IPS-20b (cell line): ENCODE measurements at regions not wholly inside any gene's neighbourhood (a gene's known extent, or its start where the extent isn't known, plus 50 kb on each side); places are given as distances from the start of the nearest gene placed in this dataset.
"Not testable (repeated sequence)": the region's sequence is repeated elsewhere in the genome, so short reads cannot be mapped to it uniquely, and the experiment has no call there.

Experiments
- H3K27ac ChIP-seq: one replicate; pipeline ENCODE4 v1.5.1; 2013; ENCODE audit warnings: low read length
- H3K27me3 ChIP-seq: 2 replicates; pipeline ENCODE4 v1.6.1; 2013; ENCODE audit warnings: mild to moderate bottlenecking, low read length, inconsistent platforms; ENCODE audit not compliant: insufficient read depth
- H3K36me3 ChIP-seq: 2 replicates; pipeline ENCODE4 v1.6.1; 2013; ENCODE audit warnings: low read depth, mild to moderate bottlenecking, inconsistent platforms, low read length, moderate library complexity; ENCODE audit not compliant: insufficient read depth
- H3K4me1 ChIP-seq: 2 replicates; pipeline ENCODE4 v1.6.1; 2013; ENCODE audit warnings: mild to moderate bottlenecking, control low read depth, inconsistent platforms, low read length, moderate library complexity; ENCODE audit not compliant: insufficient read depth
- H3K4me3 ChIP-seq: 2 replicates; pipeline ENCODE4 v1.5.1; 2013; ENCODE audit warnings: mild to moderate bottlenecking, low read length, inconsistent platforms
- H3K9ac ChIP-seq: 2 replicates; pipeline ENCODE4 v1.6.1; 2013; ENCODE audit warnings: low read depth, mild to moderate bottlenecking, inconsistent platforms, low read length, moderate library complexity
- H3K9me3 ChIP-seq: 2 replicates; pipeline ENCODE4 v1.6.1; 2013; ENCODE audit warnings: mild to moderate bottlenecking, low read depth, low read length, inconsistent platforms; ENCODE audit not compliant: insufficient read depth

GRCh38 chr1:143905214-143906179, 66.3 kb downstream of the FAM72C start:
- peak overlapping the region; percentile 45; the same call in 1 of the 2 replicates for H3K9ac ChIP-seq
- not testable (repeated sequence) for H3K9me3 ChIP-seq, H3K27ac ChIP-seq

GRCh38 chr1:143904622-143904979, 67.2 kb downstream of the FAM72C start:
- H3K4me3 ChIP-seq: peak overlapping the region; percentile 61; the same call in 1 of the 2 replicates
- H3K4me1 ChIP-seq, H3K9me3 ChIP-seq, H3K36me3 ChIP-seq, H3K27me3 ChIP-seq, H3K27ac ChIP-seq: not testable (repeated sequence)
- peak overlapping the region; percentile 59; the same call in 1 of the 2 replicates for H3K9ac ChIP-seq

More at GRCh38 chr1:143905214-143906179, 66.3 kb downstream of the FAM72C start:
- H3K4me1 ChIP-seq, H3K27me3 ChIP-seq, H3K36me3 ChIP-seq: not testable (repeated sequence)
- H3K4me3 ChIP-seq: peak overlapping the region; percentile 71

- not testable (repeated sequence) for H3K27ac ChIP-seq, H3K36me3 ChIP-seq, H3K27me3 ChIP-seq, H3K4me1 ChIP-seq, H3K9me3 ChIP-seq
- Histone ChIP-seq H3K9ac (peak overlapping the region; percentile 59; the same call in 1 of the 2 replicates), H3K4me3 (peak overlapping the region; percentile 61; the same call in 1 of the 2 replicates)
Observed at GRCh38 chr1:143903899-143904621, 67.7 kb downstream of the FAM72C start.

GRCh38 chr1:143896377-143896776, 75.4 kb downstream of the FAM72C start:
- not testable (repeated sequence) for H3K27ac ChIP-seq, H3K4me1 ChIP-seq, H3K9me3 ChIP-seq, H3K36me3 ChIP-seq, H3K4me3 ChIP-seq, H3K9ac ChIP-seq, H3K27me3 ChIP-seq

- not testable (repeated sequence) for H3K4me3 ChIP-seq, H3K27me3 ChIP-seq, H3K36me3 ChIP-seq, H3K27ac ChIP-seq, H3K9me3 ChIP-seq, H3K4me1 ChIP-seq, H3K9ac ChIP-seq
Observed at GRCh38 chr1:143884932-143885574, 86.7 kb downstream of the FAM72C start.

- H3K4me3 ChIP-seq, H3K36me3 ChIP-seq, H3K9me3 ChIP-seq, H3K4me1 ChIP-seq, H3K9ac ChIP-seq, H3K27me3 ChIP-seq, H3K27ac ChIP-seq: not testable (repeated sequence)
Observed at GRCh38 chr1:143884532-143884931, 87.3 kb downstream of the FAM72C start.

- not testable (repeated sequence) for H3K4me1 ChIP-seq, H3K9ac ChIP-seq, H3K4me3 ChIP-seq, H3K27me3 ChIP-seq, H3K9me3 ChIP-seq, H3K36me3 ChIP-seq, H3K27ac ChIP-seq
Observed at GRCh38 chr1:143879757-143880536, 91.8 kb downstream of the FAM72C start.

GRCh38 chr1:143875947-143876346, 95.8 kb downstream of the FAM72C start:
- not testable (repeated sequence) for H3K9ac ChIP-seq, H3K27ac ChIP-seq, H3K4me1 ChIP-seq

GRCh38 chr1:143874625-143875024, 97.2 kb downstream of the FAM72C start:
- not testable (repeated sequence) for H3K27ac ChIP-seq, H3K4me1 ChIP-seq, H3K27me3 ChIP-seq, H3K9me3 ChIP-seq, H3K4me3 ChIP-seq, H3K9ac ChIP-seq, H3K36me3 ChIP-seq

More at GRCh38 chr1:143875947-143876346, 95.8 kb downstream of the FAM72C start:
- H3K27me3 ChIP-seq, H3K36me3 ChIP-seq, H3K4me3 ChIP-seq, H3K9me3 ChIP-seq: not testable (repeated sequence)

- H3K27ac ChIP-seq, H3K9me3 ChIP-seq, H3K27me3 ChIP-seq, H3K9ac ChIP-seq, H3K4me1 ChIP-seq, H3K36me3 ChIP-seq, H3K4me3 ChIP-seq: not testable (repeated sequence)
Observed at GRCh38 chr1:143873650-143874049, 98.1 kb downstream of the FAM72C start.

- not testable (repeated sequence) for H3K36me3 ChIP-seq, H3K4me3 ChIP-seq, H3K9ac ChIP-seq, H3K27ac ChIP-seq, H3K4me1 ChIP-seq, H3K27me3 ChIP-seq, H3K9me3 ChIP-seq
Observed at GRCh38 chr1:143870388-143870787, 101.4 kb downstream of the FAM72C start.
